Vagina (tissue), 2 donors: ENCODE measurements at regions not wholly inside any gene's neighbourhood (a gene's known extent, or its start where the extent isn't known, plus 50 kb on each side); places are given as distances from the start of the nearest gene placed in this dataset.

ENCODE experiments used
- DNase-seq, 2 donors: peaks; one replicate each; pipeline ENCODE4 v3.0.0-alpha.2; 2017; ENCODE audit errors: extremely low spot score in 2 of 2
- H3K27ac ChIP-seq: fragments of 200-600 bp; sonication (generic); one replicate; pipeline ENCODE4 v1.5.1; 2019
- H3K27me3 ChIP-seq: fragments of 200-600 bp; sonication (generic); one replicate; pipeline ENCODE4 v1.5.1; 2019
- H3K36me3 ChIP-seq, 2 donors: fragments of 200-600 bp; sonication (generic); one replicate each; pipeline ENCODE4 v1.5.1; 2017 to 2019
- H3K4me1 ChIP-seq: fragments of 200-600 bp; sonication (generic); one replicate; pipeline ENCODE4 v1.5.1; 2019
- H3K4me3 ChIP-seq, 2 donors: fragments of 200-600 bp; sonication (generic); 1 replicate in 1 of 2; 2 replicates in 1 of 2; pipeline ENCODE4 v1.5.1; 2016 to 2019
- H3K9me3 ChIP-seq: fragments of 200-600 bp; sonication (generic); one replicate; pipeline ENCODE4 v1.5.1; 2019
- POLR2A ChIP-seq, 2 donors: fragments of 450-650 bp; IDR thresholded peaks; one replicate each; pipeline ENCODE4 v1.6.1; 2017; ENCODE audit warnings: antibody characterized with exemption in 2 of 2, mild to moderate bottlenecking in 2 of 2, moderate library complexity in 2 of 2
- POLR2AphosphoS5 ChIP-seq, 2 donors: sonication (generic); formaldehyde crosslinking; IDR thresholded peaks; one replicate each; pipeline ENCODE4 v1.9.0; 2017; ENCODE audit warnings: antibody characterized with exemption in 2 of 2, mild to moderate bottlenecking in 2 of 2, low read depth in 1 of 2; ENCODE audit not compliant: insufficient read depth in 1 of 2
- intact Hi-C: fragments of 100-400 bp; cut with DNase I; formaldehyde crosslinking; loops from one replicate; pipeline ENCODE4 v1.15.1; 2023
- TF ChIP-seq, protein P1 (sequence below), 3 experiments: fragments of 450-650 bp in 2 of 3; fragments of 200-600 bp in 1 of 3; sonication (generic) in 1 of 3; IDR thresholded peaks; one replicate each; pipeline ENCODE4 v1.5.1; 2017 to 2019; ENCODE audit warnings: antibody characterized with exemption in 3 of 3, mild to moderate bottlenecking in 2 of 3, moderate library complexity in 2 of 3

DNA sequence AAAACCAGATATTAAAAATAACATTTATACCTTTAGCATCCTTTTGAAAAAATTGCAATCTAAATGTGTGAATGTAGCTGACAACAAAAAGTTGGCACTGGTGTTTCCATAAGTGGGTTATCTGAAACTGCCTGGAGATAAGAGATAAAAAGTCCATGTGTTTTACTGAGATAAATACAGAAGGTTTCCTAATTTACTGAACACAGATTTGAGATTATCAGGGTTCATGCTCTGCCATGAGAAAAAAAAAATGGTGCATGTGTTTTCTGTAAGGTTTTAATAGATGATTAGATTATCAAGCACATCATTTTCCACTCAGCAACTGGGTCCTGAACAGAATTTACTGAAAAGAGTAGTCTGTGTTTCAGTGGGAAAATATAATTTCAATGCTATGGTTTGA is 326.2 kb upstream of the SLIT2 start:
- intact Hi-C loops = no loop called here
- no peak for DNase-seq
- no peak overlapping the region for H3K4me3 ChIP-seq
- H3K36me3 ChIP-seq = no peaks in the 10 kb centered on the region
- H3K9me3 ChIP-seq = no peaks in the 10 kb centered on the region
- no peak for TF ChIP-seq POLR2AphosphoS5 (IDR thresholded peaks at IDR 0.05; ENCODE audit: insufficient read depth in 1 of 2, low read depth in 1 of 2)
- no peak for TF ChIP-seq POLR2A (IDR thresholded peaks at IDR 0.05)
- TF ChIP-seq, protein P1, sequence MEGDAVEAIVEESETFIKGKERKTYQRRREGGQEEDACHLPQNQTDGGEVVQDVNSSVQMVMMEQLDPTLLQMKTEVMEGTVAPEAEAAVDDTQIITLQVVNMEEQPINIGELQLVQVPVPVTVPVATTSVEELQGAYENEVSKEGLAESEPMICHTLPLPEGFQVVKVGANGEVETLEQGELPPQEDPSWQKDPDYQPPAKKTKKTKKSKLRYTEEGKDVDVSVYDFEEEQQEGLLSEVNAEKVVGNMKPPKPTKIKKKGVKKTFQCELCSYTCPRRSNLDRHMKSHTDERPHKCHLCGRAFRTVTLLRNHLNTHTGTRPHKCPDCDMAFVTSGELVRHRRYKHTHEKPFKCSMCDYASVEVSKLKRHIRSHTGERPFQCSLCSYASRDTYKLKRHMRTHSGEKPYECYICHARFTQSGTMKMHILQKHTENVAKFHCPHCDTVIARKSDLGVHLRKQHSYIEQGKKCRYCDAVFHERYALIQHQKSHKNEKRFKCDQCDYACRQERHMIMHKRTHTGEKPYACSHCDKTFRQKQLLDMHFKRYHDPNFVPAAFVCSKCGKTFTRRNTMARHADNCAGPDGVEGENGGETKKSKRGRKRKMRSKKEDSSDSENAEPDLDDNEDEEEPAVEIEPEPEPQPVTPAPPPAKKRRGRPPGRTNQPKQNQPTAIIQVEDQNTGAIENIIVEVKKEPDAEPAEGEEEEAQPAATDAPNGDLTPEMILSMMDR (IDR thresholded peaks at IDR 0.05) = no peak
- no peaks in the 10 kb centered on the region for H3K4me1 ChIP-seq
- H3K27me3 ChIP-seq = no peaks in the 10 kb centered on the region
- H3K27ac ChIP-seq = no peak overlapping the region

GRCh38 chr4:19924761-19925160 is 326.9 kb upstream of the SLIT2 start:
- intact Hi-C loops = no loop called here

DNA sequence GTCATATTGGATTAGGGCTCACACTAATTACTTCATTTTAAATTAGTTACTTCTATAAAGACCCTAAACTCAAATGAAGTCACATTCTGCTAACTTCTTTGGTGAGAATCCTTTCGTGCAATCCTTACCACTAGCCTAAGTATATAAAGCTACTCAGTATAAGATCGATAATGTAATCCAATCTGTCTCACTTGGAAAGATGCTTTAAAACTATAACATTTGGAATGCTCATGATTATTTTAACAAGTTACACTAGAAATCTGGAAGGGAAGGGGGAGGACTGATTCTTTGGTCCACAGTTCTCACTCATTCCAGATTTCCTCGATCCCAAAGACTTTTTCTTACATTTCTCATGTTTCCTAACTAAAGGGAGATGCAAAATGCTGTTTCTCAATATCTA is 336.4 kb upstream of the SLIT2 start:
- H3K9me3 ChIP-seq = no peaks in the 10 kb centered on the region
- TF ChIP-seq POLR2AphosphoS5 (IDR thresholded peaks at IDR 0.05; ENCODE audit: insufficient read depth in 1 of 2, low read depth in 1 of 2) (no peak), POLR2A (IDR thresholded peaks at IDR 0.05) (no peak)
- TF ChIP-seq, protein P1 (IDR thresholded peaks at IDR 0.05) = no peak

More at GRCh38 chr4:19924761-19925160, 326.9 kb upstream of the SLIT2 start:
- H3K4me3 ChIP-seq = no peak overlapping the region
- H3K36me3 ChIP-seq = no peaks in the 10 kb centered on the region
- H3K4me1 ChIP-seq = no peaks in the 10 kb centered on the region
- no peak for DNase-seq
- H3K27ac ChIP-seq = no peak overlapping the region
- TF ChIP-seq, protein P1 (IDR thresholded peaks at IDR 0.05) = no peak
- TF ChIP-seq POLR2A (IDR thresholded peaks at IDR 0.05) (no peak), POLR2AphosphoS5 (IDR thresholded peaks at IDR 0.05; ENCODE audit: insufficient read depth in 1 of 2, low read depth in 1 of 2) (no peak)
- H3K27me3 ChIP-seq = no peaks in the 10 kb centered on the region
- no peaks in the 10 kb centered on the region for H3K9me3 ChIP-seq

GRCh38 chr4:19913650-19914049 is 338.1 kb upstream of the SLIT2 start:
- intact Hi-C loops = no loop called here

More for the DNA sequence above, 336.4 kb upstream of the SLIT2 start:
- DNase-seq = no peak
- intact Hi-C loops = no loop called here
- no peaks in the 10 kb centered on the region for H3K27me3 ChIP-seq
- H3K27ac ChIP-seq = no peak overlapping the region
- H3K4me3 ChIP-seq = no peak overlapping the region
- no peaks in the 10 kb centered on the region for H3K36me3 ChIP-seq
- no peaks in the 10 kb centered on the region for H3K4me1 ChIP-seq

DNA sequence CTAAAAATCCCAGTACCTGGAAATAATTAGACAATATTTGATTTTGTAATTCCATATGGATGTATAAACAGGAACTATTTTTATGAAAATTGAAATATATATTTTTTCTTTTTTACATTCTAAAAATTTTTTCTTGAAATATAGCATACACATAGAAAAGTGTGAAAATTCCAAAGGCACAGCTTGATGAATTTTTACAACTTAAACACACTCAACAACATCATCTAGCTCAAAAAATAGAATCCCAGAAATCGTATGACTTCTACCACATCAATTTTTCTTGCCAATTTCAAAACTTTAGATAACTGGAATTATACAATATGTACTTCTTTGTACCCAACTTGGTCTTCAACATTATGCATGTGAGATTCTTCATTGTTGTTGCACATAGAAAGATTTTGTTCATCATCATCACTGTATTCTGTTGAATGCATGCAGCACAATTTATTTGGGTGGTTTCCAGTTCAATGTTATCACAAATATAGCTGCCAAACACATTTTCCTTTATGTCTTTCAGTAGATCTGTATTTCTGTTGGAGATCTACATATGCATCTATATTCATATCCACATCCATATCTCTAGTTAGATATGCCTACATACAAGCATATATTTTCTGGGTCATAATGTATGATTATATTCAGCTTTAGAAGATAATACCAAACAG is 340.7 kb upstream of the SLIT2 start:
- Histone ChIP-seq H3K4me3 (no peak overlapping the region), H3K27ac (no peak overlapping the region), H3K36me3 (no peaks in the 10 kb centered on the region), H3K27me3 (no peaks in the 10 kb centered on the region), H3K9me3 (no peaks in the 10 kb centered on the region), H3K4me1 (no peaks in the 10 kb centered on the region)
- TF ChIP-seq, protein P1 (IDR thresholded peaks at IDR 0.05) = no peak
- no peak for TF ChIP-seq POLR2AphosphoS5 (IDR thresholded peaks at IDR 0.05; ENCODE audit: insufficient read depth in 1 of 2, low read depth in 1 of 2)
- TF ChIP-seq POLR2A (IDR thresholded peaks at IDR 0.05) = no peak
- intact Hi-C loops = no loop called here
- DNase-seq = no peak

More at GRCh38 chr4:19913650-19914049, 338.1 kb upstream of the SLIT2 start:
- H3K27me3 ChIP-seq = no peaks in the 10 kb centered on the region
- H3K36me3 ChIP-seq = no peaks in the 10 kb centered on the region
- no peaks in the 10 kb centered on the region for H3K9me3 ChIP-seq
- no peaks in the 10 kb centered on the region for H3K4me1 ChIP-seq
- DNase-seq = no peak
- H3K27ac ChIP-seq = no peak overlapping the region
- TF ChIP-seq, protein P1 (IDR thresholded peaks at IDR 0.05) = no peak
- no peak for TF ChIP-seq POLR2AphosphoS5 (IDR thresholded peaks at IDR 0.05; ENCODE audit: insufficient read depth in 1 of 2, low read depth in 1 of 2)
- no peak for TF ChIP-seq POLR2A (IDR thresholded peaks at IDR 0.05)
- H3K4me3 ChIP-seq = no peak overlapping the region
